ENCODE measurements at regions not wholly inside any gene's neighbourhood (a gene's known extent, or its start where the extent isn't known, plus 50 kb on each side); places are given as distances from the start of the nearest gene placed in this dataset.

DNA sequence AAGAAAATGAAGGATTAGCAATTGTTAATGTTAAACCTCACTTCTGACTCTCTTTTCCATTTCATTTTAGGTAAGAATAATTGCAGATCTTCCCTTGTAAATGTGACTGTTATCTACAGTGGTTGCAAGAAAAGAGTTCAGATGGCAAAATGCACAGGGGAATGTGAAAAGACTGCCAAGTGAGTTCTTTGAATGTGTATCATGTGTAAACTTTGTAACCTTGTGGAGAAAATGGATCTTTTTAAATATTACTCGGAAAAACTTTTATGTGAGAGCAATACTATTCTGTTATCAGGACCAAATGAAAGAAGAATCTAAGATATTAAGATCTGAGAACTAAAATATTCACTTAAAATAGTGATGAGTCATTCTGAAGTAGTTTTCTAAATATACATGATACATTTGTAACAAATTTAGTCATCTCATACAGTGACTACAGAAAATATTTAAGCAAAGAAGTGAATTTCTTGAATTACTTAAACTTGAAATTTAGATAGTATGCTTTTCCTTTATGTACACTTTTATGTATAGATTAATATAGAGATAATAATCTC lies 122.5 kb upstream of the CNTN1 start:
- DNase-seq (no peak), ATAC-seq (ENCODE audit: insufficient read depth, low FRiP score) (no peak)
- TF ChIP-seq, protein P1, sequence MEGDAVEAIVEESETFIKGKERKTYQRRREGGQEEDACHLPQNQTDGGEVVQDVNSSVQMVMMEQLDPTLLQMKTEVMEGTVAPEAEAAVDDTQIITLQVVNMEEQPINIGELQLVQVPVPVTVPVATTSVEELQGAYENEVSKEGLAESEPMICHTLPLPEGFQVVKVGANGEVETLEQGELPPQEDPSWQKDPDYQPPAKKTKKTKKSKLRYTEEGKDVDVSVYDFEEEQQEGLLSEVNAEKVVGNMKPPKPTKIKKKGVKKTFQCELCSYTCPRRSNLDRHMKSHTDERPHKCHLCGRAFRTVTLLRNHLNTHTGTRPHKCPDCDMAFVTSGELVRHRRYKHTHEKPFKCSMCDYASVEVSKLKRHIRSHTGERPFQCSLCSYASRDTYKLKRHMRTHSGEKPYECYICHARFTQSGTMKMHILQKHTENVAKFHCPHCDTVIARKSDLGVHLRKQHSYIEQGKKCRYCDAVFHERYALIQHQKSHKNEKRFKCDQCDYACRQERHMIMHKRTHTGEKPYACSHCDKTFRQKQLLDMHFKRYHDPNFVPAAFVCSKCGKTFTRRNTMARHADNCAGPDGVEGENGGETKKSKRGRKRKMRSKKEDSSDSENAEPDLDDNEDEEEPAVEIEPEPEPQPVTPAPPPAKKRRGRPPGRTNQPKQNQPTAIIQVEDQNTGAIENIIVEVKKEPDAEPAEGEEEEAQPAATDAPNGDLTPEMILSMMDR (IDR thresholded peaks at IDR 0.05; ENCODE audit: control extremely low read depth, extremely low read depth): no peak
- Histone ChIP-seq H3K27me3 (ENCODE audit: control insufficient read depth in 3 of 3, insufficient read depth in 3 of 3, low read length in 2 of 3) (no peaks in the 10 kb centered on the region), H3K36me3 (ENCODE audit: control insufficient read depth in 4 of 4, insufficient read depth in 4 of 4, low read length in 4 of 4) (no peaks in the 10 kb centered on the region), H3K9me3 (ENCODE audit: control insufficient read depth in 4 of 4, insufficient read depth in 3 of 4, low read length in 3 of 4) (no peaks in the 10 kb centered on the region), H3K4me1 (ENCODE audit: control insufficient read depth in 5 of 5, insufficient read depth in 5 of 5, low read length in 5 of 5) (no peaks in the 10 kb centered on the region), H3K9ac (ENCODE audit: insufficient read depth in 1 of 2, low read length in 2 of 2) (no peak overlapping the region), H3K4me3 (no peak overlapping the region), H3K27ac (ENCODE audit: low read depth in 1 of 2, low read length in 1 of 2) (no peak overlapping the region)
- 60 to 80% methylated on average over 1 of the region's 1 CpG for WGBS, 2 donors

DNA sequence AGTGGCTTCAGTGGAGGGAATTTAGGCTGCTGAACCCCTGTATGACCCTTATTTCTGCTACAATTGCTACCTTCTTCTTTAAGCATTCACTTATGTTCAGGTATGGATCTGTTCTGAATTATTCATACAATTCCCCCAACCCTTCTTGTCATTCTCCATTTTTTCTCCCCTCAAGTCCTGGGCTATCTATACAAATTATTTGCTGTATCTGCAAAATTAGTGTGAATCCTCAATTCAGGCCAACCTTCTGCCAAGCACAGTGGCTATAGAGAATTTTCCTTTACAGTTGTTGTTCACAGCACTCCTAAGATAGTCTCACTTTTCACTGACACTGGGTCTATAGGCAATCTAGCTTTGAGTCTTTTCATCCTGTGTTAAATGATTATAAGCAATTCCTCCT lies 119.2 kb upstream of the CNTN1 start:
- H3K9ac ChIP-seq (ENCODE audit: insufficient read depth in 1 of 2, low read length in 2 of 2): no peak overlapping the region
- no peaks in the 10 kb centered on the region for H3K9me3 ChIP-seq (ENCODE audit: control insufficient read depth in 4 of 4, insufficient read depth in 3 of 4, low read length in 3 of 4)
- no peaks in the 10 kb centered on the region for H3K4me1 ChIP-seq (ENCODE audit: control insufficient read depth in 5 of 5, insufficient read depth in 5 of 5, low read length in 5 of 5)
- TF ChIP-seq, protein P1 (IDR thresholded peaks at IDR 0.05; ENCODE audit: control extremely low read depth, extremely low read depth): no peak
- no peak overlapping the region for H3K4me3 ChIP-seq
- H3K27ac ChIP-seq (ENCODE audit: low read depth in 1 of 2, low read length in 1 of 2): no peak overlapping the region
- H3K36me3 ChIP-seq (ENCODE audit: control insufficient read depth in 4 of 4, insufficient read depth in 4 of 4, low read length in 4 of 4): no peaks in the 10 kb centered on the region
- no peak for DNase-seq
- H3K27me3 ChIP-seq (ENCODE audit: control insufficient read depth in 3 of 3, insufficient read depth in 3 of 3, low read length in 2 of 3): no peaks in the 10 kb centered on the region
- no peak for ATAC-seq (ENCODE audit: insufficient read depth, low FRiP score)

DNA sequence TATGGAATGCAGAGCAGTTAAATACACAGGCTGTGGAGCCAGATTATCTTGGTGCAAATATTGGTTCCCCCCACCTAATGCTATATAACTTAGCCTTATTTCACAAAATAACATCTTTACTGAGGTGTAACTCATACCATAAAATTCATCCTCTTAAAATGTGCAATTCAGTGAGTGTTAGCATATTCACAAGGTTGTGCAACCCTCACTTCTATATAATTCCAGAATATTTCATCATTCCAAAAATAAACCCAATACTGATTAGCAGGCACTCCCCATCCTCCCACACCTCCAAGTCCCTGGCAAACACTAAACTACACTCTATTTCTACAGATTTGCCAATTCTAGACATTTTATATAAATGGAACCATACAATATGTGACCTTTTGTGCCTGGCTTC lies 116.3 kb upstream of the CNTN1 start:
- TF ChIP-seq, protein P1 (IDR thresholded peaks at IDR 0.05; ENCODE audit: control extremely low read depth, extremely low read depth): no peak
- DNase-seq: peak in 1 of 3 donors; percentile 1
- no peaks in the 10 kb centered on the region for H3K36me3 ChIP-seq (ENCODE audit: control insufficient read depth in 4 of 4, insufficient read depth in 4 of 4, low read length in 4 of 4)

DNA sequence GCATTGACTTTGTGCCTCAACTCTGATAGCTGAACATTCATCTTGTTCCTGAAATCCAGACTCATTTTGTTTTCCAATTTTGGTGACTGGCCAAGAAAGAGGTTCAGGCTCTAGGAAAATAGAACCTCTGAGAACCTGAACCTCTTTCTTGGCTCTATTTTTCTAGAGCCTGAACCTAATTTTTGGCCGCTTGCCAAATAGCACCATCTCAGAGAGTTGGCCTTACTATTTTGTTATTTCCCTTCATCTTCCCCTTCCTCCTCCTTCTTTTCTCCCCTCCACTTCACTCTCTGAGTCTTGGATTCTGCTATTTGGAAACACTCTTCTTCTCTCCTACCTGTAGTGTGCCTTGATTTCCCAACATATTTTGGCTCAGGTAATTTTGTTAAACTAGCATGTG lies 114.4 kb upstream of the CNTN1 start:
- no peak for ATAC-seq (ENCODE audit: insufficient read depth, low FRiP score)
- WGBS, 2 donors: 88 to 94% methylated on average over 1 of the region's 1 CpG
- H3K9ac ChIP-seq (ENCODE audit: insufficient read depth in 1 of 2, low read length in 2 of 2): no peak overlapping the region
- TF ChIP-seq, protein P1 (IDR thresholded peaks at IDR 0.05; ENCODE audit: control extremely low read depth, extremely low read depth): no peak
- DNase-seq: no peak
- H3K4me1 ChIP-seq (ENCODE audit: control insufficient read depth in 5 of 5, insufficient read depth in 5 of 5, low read length in 5 of 5): no peaks in the 10 kb centered on the region
- peaks cover 0 to 13% (median 2%) of the 10 kb centered on the region in 4 donors for H3K9me3 ChIP-seq (ENCODE audit: control insufficient read depth in 4 of 4, insufficient read depth in 3 of 4, low read length in 3 of 4)
- H3K27me3 ChIP-seq (ENCODE audit: control insufficient read depth in 3 of 3, insufficient read depth in 3 of 3, low read length in 2 of 3): no peaks in the 10 kb centered on the region
- H3K36me3 ChIP-seq (ENCODE audit: control insufficient read depth in 4 of 4, insufficient read depth in 4 of 4, low read length in 4 of 4): no peaks in the 10 kb centered on the region
- H3K4me3 ChIP-seq: no peak overlapping the region
- no peak overlapping the region for H3K27ac ChIP-seq (ENCODE audit: low read depth in 1 of 2, low read length in 1 of 2)

More for the DNA sequence above, 116.3 kb upstream of the CNTN1 start:
- Histone ChIP-seq H3K9ac (ENCODE audit: insufficient read depth in 1 of 2, low read length in 2 of 2) (no peak overlapping the region), H3K4me1 (ENCODE audit: control insufficient read depth in 5 of 5, insufficient read depth in 5 of 5, low read length in 5 of 5) (no peaks in the 10 kb centered on the region), H3K9me3 (ENCODE audit: control insufficient read depth in 4 of 4, insufficient read depth in 3 of 4, low read length in 3 of 4) (peaks cover 0 to 6% (median 0%) of the 10 kb centered on the region in 4 donors), H3K4me3 (no peak overlapping the region), H3K27me3 (ENCODE audit: control insufficient read depth in 3 of 3, insufficient read depth in 3 of 3, low read length in 2 of 3) (no peaks in the 10 kb centered on the region), H3K27ac (ENCODE audit: low read depth in 1 of 2, low read length in 1 of 2) (no peak overlapping the region)
- ATAC-seq (ENCODE audit: insufficient read depth, low FRiP score): no peak
